ENCODE measurements at regions not wholly inside any gene's neighbourhood (a gene's known extent, or its start where the extent isn't known, plus 50 kb on each side); places are given as distances from the start of the nearest gene placed in this dataset.

DNA sequence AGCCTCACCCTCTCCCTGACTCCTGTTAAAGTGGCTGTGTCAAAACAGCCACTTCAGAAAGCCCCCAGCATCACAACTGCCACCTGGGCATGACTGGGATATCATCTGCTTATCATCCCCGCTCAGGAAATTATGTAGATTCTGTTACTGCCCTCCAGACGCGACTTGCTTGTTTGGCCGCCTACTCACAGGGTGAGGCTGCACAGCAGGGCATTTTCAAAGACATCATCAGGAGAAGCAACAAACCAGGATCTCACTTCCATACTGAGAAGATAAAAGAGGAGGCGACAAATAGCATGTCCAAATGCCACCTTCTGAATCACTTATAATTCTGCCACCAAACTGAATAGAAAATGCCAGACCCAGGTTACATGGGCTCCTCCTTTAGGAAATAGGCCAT, 94.8 kb downstream of the MIS18A start:
- no peak for DNase-seq (ENCODE audit: low read depth)

DNA sequence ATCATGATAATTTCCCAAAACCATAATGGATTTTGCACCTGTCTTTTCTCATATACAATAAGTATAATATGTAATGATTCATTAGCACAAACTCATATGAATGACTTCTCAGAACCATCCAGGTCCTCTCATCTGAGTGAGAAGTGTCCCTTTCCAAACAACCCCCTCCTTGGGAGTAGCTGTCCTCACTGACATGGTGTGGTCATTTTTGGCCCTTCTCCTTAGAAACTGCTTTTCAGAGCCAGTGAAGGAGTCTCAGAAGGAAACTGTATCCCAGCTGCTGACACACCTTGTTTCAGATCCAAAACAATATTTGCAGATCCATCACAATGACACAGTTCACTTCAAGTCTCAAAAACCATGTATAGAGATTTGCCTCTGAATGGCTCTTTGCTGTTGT, 95.5 kb downstream of the MIS18A start:
- TF ChIP-seq MYC (IDR thresholded peaks at IDR 0.05; ENCODE audit: low read depth, low read length) (no peak), POLR2A (IDR thresholded peaks at IDR 0.05; ENCODE audit: extremely low read depth, insufficient read length) (no peak)
- TF ChIP-seq, protein P1, sequence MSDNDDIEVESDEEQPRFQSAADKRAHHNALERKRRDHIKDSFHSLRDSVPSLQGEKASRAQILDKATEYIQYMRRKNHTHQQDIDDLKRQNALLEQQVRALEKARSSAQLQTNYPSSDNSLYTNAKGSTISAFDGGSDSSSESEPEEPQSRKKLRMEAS (IDR thresholded peaks at IDR 0.05; ENCODE audit: low read depth, low read length): no peak
- DNase-seq (ENCODE audit: low read depth): no peak
- no peak overlapping the region for H3K4me3 ChIP-seq (ENCODE audit: low read depth, low read length)

More for the DNA sequence above, 94.8 kb downstream of the MIS18A start:
- H3K4me3 ChIP-seq (ENCODE audit: low read depth, low read length): no peak overlapping the region
- TF ChIP-seq, protein P2, sequence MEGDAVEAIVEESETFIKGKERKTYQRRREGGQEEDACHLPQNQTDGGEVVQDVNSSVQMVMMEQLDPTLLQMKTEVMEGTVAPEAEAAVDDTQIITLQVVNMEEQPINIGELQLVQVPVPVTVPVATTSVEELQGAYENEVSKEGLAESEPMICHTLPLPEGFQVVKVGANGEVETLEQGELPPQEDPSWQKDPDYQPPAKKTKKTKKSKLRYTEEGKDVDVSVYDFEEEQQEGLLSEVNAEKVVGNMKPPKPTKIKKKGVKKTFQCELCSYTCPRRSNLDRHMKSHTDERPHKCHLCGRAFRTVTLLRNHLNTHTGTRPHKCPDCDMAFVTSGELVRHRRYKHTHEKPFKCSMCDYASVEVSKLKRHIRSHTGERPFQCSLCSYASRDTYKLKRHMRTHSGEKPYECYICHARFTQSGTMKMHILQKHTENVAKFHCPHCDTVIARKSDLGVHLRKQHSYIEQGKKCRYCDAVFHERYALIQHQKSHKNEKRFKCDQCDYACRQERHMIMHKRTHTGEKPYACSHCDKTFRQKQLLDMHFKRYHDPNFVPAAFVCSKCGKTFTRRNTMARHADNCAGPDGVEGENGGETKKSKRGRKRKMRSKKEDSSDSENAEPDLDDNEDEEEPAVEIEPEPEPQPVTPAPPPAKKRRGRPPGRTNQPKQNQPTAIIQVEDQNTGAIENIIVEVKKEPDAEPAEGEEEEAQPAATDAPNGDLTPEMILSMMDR (IDR thresholded peaks at IDR 0.05; ENCODE audit: low read depth, low read length): no peak

DNA sequence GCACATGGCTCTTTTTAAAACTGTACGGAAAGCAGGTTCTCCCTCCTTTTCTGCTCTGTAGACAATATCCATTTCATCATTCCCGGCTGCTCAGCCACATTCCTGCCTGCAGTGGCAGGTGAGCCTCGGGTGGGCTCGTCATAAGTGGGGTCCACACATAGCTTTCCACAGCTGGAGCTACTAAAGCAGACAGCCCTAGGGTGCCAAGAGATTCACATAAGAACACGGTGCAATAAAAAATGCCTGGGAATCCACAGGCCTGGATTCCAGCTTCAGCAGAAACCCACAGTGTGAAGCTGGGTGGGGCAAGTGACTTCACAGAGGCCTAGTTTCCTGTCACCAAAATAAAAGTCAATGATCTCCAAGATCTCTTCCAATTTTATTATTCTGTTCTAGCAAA, 96.4 kb downstream of the MIS18A start:
- TF ChIP-seq, protein P2 (IDR thresholded peaks at IDR 0.05; ENCODE audit: low read depth, low read length): no peak
- TF ChIP-seq MYC (IDR thresholded peaks at IDR 0.05; ENCODE audit: low read depth, low read length) (no peak), POLR2A (IDR thresholded peaks at IDR 0.05; ENCODE audit: extremely low read depth, insufficient read length) (no peak)
- TF ChIP-seq, protein P1 (IDR thresholded peaks at IDR 0.05; ENCODE audit: low read depth, low read length): no peak
- no peak overlapping the region for H3K4me3 ChIP-seq (ENCODE audit: low read depth, low read length)
- no peak for DNase-seq (ENCODE audit: low read depth)

DNA sequence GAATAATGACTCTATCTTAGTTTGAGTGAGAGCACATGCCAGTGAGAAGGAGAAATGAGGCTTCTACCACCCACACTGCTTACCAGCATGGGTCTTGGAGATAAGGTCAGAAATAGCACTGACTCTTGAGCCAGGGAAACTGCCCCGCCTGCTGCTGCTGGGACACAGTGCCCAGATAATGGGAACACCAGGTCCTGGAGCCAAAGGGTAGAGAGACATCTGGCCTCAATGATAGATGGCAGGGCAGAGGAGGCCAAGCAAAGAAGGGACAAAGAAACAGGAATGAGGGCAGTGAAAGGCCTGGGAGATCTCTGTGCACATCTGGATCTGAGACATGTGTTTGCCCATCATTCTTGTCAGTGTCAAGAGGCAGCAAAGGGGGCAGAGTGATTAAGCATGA, 97.4 kb downstream of the MIS18A start:
- H3K4me3 ChIP-seq (ENCODE audit: low read depth, low read length): no peak overlapping the region
- TF ChIP-seq, protein P2 (IDR thresholded peaks at IDR 0.05; ENCODE audit: low read depth, low read length): no peak
- no peak for TF ChIP-seq MYC (IDR thresholded peaks at IDR 0.05; ENCODE audit: low read depth, low read length)
- DNase-seq (ENCODE audit: low read depth): no peak

DNA sequence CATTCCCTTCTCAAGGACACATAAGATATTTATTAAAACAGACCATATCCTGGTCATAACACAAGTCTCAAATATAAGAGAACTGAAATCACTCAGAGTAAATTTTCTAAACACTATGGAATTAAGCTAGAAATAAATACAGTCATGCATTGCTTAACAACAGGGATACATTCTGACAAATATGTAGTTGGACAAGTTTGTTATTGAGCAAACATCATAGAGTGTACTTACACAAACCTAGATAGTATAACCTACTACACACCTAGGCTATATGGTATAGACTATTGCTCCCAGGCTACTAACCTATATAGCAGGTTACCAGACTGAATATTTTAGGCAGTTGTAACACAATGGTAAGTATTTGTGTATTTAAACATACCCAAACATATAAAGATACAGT, 104.0 kb downstream of the MIS18A start:
- no peak for DNase-seq (ENCODE audit: low read depth)

DNA sequence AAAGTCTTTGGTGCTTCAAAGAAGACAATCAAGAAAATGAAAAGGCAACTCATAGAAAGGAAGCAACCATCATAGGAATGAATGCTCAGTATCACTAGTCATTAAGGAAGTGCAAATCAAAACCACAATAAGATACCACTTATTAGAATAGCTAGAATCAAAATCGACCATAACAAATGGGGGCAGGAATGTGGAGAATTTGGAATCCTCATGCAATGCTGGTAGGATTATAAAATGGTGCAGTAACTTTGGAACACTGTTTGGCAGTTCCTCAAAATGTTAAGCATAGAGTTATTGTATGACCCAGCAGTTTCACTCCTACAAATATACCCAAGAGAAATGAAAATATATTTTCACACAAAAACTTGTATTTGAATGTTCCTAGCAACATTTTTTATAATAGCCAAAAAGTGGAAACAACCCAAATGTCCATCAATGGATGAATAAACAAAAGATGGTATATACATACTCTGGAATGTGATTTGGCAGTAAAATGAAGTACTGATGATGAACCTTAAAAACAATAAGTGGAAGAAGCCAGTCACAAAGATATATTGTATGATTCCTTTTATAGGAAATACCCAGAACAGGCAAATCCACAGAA, 105.6 kb downstream of the MIS18A start:
- H3K4me3 ChIP-seq (ENCODE audit: low read depth, low read length): no peak overlapping the region
- TF ChIP-seq, protein P1 (IDR thresholded peaks at IDR 0.05; ENCODE audit: low read depth, low read length): no peak
- TF ChIP-seq, protein P2 (IDR thresholded peaks at IDR 0.05; ENCODE audit: low read depth, low read length): no peak
- TF ChIP-seq MYC (IDR thresholded peaks at IDR 0.05; ENCODE audit: low read depth, low read length) (no peak), POLR2A (IDR thresholded peaks at IDR 0.05; ENCODE audit: extremely low read depth, insufficient read length) (no peak)
- DNase-seq (ENCODE audit: low read depth): no peak

More for the DNA sequence above, 104.0 kb downstream of the MIS18A start:
- H3K4me3 ChIP-seq (ENCODE audit: low read depth, low read length): no peak overlapping the region
- TF ChIP-seq, protein P1 (IDR thresholded peaks at IDR 0.05; ENCODE audit: low read depth, low read length): no peak
- TF ChIP-seq MYC (IDR thresholded peaks at IDR 0.05; ENCODE audit: low read depth, low read length) (no peak), POLR2A (IDR thresholded peaks at IDR 0.05; ENCODE audit: extremely low read depth, insufficient read length) (no peak)
- TF ChIP-seq, protein P2 (IDR thresholded peaks at IDR 0.05; ENCODE audit: low read depth, low read length): no peak
